ENCODE measurements at regions not wholly inside any gene's neighbourhood (a gene's known extent, or its start where the extent isn't known, plus 50 kb on each side); places are given as distances from the start of the nearest gene placed in this dataset.
"Not testable (repeated sequence)": the region's sequence is repeated elsewhere in the genome, so short reads cannot be mapped to it uniquely, and the experiment has no call there.

GRCh38 chr12:126049501-126049900, 984.3 kb downstream of the AACS start:
- DNase-seq (ENCODE audit: extremely low read depth in 1 of 2, low read depth in 1 of 2), result not testable (repeated sequence)

DNA sequence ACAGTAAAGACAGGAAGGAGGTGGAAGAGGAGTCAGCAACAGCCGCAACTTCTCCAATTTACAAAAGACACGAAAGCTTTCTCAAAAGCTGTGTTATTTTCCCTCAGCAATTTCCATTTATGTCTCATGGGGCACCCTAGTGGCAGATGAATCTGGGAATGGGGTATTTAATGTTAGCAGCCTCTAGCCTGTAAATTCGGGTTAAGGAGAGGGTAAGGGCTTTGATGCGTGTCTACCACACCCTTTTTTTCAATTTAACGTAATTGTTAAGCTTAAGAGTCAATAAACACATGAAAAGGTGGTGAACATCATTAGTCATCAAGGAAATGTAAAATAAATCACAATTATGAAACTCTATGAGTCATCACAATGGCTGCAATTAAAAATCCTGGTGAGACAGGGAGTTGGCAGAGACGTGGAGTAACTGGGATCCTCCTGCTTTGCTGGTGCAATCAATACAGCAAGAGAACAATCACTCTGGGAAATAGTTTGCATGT, 986.4 kb downstream of the AACS start:
- no peak for DNase-seq (ENCODE audit: extremely low read depth in 1 of 2, low read depth in 1 of 2)

- no peak for DNase-seq (ENCODE audit: extremely low read depth in 1 of 2, low read depth in 1 of 2)
Observed at GRCh38 chr12:126055521-126055920, 990.3 kb downstream of the AACS start.

GRCh38 chr12:126061777-126062176, 996.5 kb downstream of the AACS start:
- DNase-seq (ENCODE audit: extremely low read depth in 1 of 2, low read depth in 1 of 2), result no peak

DNA sequence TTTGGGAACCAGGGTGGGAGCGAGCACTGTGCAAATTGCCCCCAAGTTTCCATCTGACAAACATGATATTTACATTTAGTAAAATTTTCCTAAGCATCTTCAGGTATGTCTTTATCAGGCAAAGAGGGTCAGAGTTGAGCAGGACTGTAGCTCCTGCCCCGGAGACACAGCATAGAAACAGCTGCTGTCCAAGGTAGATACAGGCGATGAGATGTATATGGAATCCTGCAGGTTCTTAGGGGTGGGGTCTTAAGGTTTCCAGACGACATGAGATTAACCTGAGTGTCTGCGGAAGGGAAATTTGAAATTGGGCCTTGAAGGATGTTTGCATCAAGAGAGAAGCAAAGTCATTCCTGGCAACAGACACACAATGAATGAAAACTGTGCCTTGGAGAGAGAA, 998.8 kb downstream of the AACS start:
- no peak for DNase-seq (ENCODE audit: extremely low read depth in 1 of 2, low read depth in 1 of 2)

DNA sequence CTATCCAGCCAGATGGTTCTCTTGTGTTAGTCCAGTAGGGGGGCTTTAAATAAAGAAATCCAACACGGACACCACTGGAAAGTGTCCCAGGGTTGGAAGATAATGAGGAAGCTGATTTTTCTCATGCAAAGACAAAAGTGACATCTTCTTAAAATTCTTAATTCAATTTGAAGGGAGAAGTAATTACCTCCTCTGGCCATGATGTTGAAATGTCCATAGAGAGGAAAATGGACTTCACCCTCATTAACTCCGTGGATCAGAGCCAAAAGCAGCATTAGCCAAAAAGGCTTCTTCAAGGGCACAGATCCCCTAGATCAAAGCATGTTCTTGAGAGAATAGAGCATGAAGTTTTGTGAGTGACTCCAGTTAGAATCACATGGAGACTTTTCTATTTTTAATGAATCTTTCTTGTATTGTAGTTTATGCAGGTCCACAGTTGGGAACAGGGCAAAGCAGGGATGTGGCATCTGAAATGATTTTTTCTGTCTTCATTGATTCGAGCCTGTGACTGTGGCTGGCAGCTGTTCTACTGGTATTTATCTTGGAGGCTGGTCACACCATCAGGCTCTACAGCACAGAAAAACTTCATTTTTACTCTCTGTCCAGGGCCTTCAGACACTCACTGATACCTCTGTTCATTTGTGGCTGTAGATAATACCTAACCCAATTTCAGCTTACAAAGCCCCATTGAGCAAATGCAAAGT, 1002.5 kb downstream of the AACS start:
- DNase-seq (ENCODE audit: extremely low read depth in 1 of 2, low read depth in 1 of 2), result no peak

DNA sequence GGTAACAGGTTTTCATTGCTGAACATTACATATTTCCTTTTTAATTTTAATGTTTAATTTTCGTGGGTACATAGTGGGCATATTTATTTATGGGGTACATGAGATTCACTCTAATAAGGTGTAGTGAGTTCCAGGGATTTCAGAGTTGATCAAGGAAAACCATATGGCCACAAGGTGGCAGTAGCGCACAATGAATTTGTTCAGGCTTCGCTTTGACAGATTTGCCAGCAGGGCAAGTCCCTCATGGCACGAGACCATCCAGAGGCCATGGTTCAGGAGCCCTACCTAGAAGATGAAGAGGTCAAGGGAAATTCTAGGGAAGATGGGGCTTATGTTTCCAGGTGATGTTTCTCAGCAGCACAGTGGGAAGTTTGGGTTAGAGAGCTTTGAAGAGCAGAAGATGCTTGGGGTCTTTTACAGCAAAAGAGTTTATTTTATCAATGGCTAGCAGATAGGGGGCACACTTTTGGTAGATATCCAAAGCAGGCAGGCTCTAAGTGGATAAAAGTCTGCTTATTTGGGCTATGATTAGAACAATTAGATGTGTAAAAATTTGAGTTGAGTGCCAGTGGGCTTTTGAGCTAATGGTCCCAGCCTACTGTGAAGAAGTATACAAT, 1004.4 kb downstream of the AACS start:
- peak in 1 of 2 donors; percentile 1 for DNase-seq (ENCODE audit: extremely low read depth in 1 of 2, low read depth in 1 of 2)

- no peak for DNase-seq (ENCODE audit: extremely low read depth in 1 of 2, low read depth in 1 of 2)
Observed at GRCh38 chr12:126076515-126076914, 1011.3 kb downstream of the AACS start.

DNA sequence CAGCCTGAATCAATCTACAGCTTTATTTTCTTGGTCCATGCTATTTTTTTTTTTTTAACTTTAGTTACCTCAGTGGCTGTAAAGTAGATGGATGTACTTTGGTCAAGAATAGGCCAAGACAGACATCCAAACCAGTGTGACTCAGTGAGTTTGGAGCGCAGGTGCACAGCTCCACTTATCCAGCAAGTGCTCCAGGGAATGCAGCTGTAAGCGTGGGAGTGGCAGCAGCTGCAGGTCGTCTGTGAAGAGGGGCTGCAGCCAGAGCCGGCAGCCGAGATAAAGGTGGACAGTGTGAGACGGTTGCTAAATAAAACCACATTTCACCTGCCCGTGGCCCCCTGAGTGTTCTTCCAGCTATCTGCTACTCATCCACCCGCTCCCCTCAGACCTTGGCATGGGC, 1018.7 kb downstream of the AACS start:
- DNase-seq (ENCODE audit: extremely low read depth in 1 of 2, low read depth in 1 of 2), result no peak

DNA sequence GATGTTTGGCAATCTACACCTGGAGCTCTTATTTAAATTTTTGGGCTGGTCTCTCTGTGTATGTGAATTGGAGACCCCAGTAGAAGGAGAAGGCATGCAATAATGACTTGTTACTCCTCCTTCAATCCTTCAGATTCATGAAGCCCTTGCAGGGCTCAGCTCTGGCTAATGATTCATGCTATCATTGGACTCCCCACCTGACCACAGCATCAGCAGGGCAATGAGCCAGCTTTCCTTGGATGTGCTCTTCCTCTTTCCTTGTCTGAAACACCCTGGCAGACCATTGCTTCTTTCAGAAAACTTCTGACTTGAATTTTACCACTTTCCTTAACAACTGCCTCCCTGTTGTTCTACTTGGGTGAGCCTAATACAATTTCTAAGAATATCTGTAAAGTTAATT, 1019.2 kb downstream of the AACS start:
- no peak for DNase-seq (ENCODE audit: extremely low read depth in 1 of 2, low read depth in 1 of 2)

DNA sequence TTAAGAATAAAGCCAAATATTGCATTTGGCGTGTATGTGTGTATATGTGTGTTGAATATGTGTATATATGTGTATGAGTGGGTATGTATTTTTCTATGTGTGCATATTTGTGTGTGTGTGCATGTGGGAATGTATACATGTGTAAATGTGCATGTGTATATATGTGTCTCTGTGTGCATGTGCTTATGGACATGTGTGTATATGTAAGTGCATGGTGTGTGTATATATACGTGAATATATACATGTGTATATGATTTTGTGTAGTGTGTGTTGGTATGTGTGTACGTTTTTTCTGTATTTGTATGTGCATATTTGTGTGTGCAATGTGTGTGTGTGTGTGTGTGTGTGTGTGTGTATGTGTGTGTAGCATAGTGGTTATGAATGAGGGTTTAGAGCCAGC, 1021.0 kb downstream of the AACS start:
- no peak for DNase-seq (ENCODE audit: extremely low read depth in 1 of 2, low read depth in 1 of 2)

DNA sequence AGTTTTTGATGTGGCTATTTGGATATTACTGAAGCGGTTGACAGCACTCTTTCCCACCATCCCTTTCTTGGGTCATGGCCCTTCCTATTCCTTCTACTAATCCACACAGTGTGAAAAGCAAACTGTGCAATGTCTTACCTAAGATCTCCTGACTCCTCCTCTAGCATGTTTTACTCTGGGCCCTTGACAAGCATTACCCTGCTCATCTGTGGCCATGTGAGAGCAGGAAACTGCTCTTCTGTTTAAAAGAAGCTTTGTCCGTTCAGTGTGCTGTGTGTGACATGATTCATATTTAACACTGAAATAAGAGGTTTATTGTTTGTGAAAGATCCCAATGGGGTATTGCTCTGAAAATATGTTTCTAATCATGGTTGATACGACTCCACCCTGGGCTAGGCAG, 1022.5 kb downstream of the AACS start:
- DNase-seq (ENCODE audit: extremely low read depth in 1 of 2, low read depth in 1 of 2), result no peak

DNA sequence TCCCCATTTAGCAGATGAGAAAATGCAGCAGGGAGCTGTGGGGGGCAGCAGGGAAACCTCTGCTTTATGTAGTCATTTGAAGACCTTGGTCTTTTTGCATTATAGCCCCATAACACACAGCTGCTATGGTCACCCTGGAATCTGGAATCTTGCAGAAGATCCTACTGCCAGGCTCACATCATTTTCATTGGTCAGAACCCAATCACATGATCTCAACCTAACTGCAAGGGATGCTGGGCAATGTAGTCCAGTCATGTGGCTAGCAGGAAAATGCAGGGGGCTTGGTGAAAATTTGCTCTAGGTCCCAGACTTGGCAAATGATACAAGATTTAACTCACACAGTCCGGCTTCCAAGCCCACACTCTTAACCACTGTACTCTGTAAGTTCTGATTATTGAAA, 1028.7 kb downstream of the AACS start:
- no peak for DNase-seq (ENCODE audit: extremely low read depth in 1 of 2, low read depth in 1 of 2)

DNA sequence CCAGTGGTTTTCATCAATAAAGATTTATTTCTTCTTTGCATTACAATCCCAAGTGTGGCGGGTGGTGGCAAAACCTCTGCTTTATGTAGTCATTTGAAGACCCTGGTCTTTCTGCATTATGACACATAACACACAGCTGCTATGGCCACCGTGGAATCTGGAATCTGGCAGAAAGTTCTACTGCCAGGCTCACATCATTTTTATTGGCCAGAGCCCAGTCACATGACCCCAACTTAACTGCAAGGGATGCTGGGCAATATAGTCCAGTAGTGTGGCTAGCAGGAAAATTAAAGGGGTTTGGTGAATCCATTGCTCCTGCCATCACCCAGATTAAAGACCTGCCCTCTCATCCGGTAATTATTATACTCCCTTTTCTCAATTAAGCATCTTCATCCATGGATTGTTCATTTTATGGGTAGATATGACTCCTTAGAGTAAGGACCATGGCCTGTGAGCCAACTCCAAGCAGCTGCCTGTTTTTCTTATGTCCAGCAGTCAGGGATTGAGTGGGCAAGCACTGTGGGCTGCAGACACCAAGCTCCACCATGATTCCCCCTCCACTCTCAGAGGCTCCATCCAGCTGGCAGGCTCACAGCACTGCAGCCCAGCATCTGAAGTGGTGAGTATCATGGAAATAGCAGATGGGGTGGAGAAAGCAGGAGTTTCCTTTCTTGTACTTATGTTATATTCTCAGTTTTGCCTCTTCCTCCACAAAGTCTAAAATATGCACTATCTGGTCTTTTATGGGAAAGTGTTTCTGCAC, 1030.7 kb downstream of the AACS start:
- DNase-seq (ENCODE audit: extremely low read depth in 1 of 2, low read depth in 1 of 2), result no peak

DNA sequence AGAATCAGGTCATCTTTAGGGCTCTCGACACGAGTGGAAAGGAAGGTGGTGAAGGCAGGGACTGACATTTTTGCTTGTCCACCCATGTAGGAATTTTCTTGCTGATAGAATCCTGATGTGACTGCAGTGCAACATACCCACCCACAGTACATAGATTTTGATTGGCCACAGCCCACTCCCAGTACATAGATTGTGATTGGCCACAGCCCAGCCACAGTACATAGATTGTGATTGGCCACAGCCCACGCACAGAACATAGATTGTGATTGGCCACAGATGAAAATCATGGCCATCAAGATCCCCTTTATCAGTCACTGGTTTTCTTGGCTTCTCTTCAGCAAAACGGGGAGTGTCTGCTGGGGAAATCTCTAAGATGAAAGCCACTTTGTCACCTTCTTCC, 1041.5 kb downstream of the AACS start:
- DNase-seq (ENCODE audit: extremely low read depth in 1 of 2, low read depth in 1 of 2), result no peak

- DNase-seq (ENCODE audit: extremely low read depth in 1 of 2, low read depth in 1 of 2), result no peak
Observed at GRCh38 chr12:126107659-126108058, 1042.4 kb downstream of the AACS start.

GRCh38 chr12:126108247-126108646, 1043.0 kb downstream of the AACS start:
- no peak for DNase-seq (ENCODE audit: extremely low read depth in 1 of 2, low read depth in 1 of 2)

DNA sequence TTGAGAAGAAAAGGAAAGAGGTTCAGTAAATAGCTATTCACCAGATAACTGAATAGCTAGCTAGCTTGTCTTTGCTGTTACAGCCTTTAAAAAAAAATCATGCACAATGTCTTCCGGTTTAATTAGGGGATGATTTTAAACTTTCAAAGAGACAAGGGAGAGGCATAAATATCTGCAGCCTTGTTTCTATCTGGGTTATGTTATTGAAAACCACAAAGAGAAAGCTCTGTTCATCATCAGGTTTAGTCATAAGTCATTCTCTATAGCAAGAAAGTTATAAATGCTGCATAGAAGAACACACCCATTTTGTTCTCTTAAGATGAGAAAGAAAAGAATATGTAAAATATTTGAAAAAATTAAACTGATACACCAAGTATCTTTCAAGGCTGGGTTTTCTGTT, 1046.9 kb downstream of the AACS start:
- DNase-seq (ENCODE audit: extremely low read depth in 1 of 2, low read depth in 1 of 2), result no peak

- DNase-seq (ENCODE audit: extremely low read depth in 1 of 2, low read depth in 1 of 2), result no peak
Observed at GRCh38 chr12:126112849-126113248, 1047.6 kb downstream of the AACS start.

DNA sequence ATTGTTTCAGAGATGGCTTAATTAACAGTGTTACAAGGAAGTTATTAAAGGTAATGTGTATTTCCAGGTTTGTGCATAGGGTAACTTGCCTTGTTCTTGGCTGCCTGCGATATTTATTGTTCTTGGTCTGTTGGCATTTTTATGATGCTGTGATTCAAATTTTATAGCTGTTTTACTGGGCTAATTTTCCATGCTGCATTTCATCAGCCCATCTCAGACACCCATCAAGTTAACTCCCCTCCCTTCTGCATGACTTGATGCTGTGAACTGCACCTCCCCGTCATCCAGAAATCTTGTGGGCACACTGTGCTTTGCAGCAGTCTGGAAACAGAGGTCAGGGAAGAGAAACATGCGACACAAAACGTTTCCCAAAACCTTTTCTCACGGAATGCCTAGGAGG, 1049.2 kb downstream of the AACS start:
- no peak for DNase-seq (ENCODE audit: extremely low read depth in 1 of 2, low read depth in 1 of 2)

DNA sequence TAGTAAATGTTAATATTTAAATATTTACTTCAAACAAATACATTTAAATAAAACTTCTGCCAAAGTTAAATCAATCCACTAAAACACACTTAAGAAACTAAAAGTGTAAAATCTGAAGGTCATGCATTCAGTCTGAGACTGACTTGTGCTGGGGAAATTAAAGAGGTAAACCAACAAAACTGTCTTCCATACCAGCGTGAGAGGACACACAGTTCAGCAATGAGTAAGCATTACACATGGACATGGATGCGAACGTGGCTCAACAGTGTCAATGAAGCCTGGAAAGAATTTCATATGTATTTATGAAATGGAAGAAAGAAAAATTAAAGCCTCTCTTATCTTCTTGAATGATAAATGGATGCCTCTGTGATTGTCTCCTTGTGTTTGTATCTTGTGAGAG, 1052.3 kb downstream of the AACS start:
- no peak for DNase-seq (ENCODE audit: extremely low read depth in 1 of 2, low read depth in 1 of 2)

- no peak for DNase-seq (ENCODE audit: extremely low read depth in 1 of 2, low read depth in 1 of 2)
Observed at GRCh38 chr12:126139355-126139754, 1074.1 kb downstream of the AACS start.

Measured in activated CD8-positive, alpha-beta memory T cell treated with anti-CD3 and anti-CD28 coated beads for 1 hour (primary cell).